Glutamatergic neuron (in vitro differentiated cells): ENCODE measurements at regions not wholly inside any gene's neighbourhood (a gene's known extent, or its start where the extent isn't known, plus 50 kb on each side); places are given as distances from the start of the nearest gene placed in this dataset.
A peak's percentile ranks its signal among the peaks of the same experiment; 100 is the strongest.

Experiments
- DNase-seq: peaks from one replicate; pipeline ENCODE4 v3.0.0; 2022
- H3K27ac Mint-ChIP-seq: one replicate; pipeline ENCODE4 v1.8.0; 2020; ENCODE audit warnings: mild to moderate bottlenecking, mixed read lengths, inconsistent platforms; ENCODE audit not compliant: unreplicated experiment
- H3K27me3 Mint-ChIP-seq: one replicate; pipeline ENCODE4 v1.8.0; 2020; ENCODE audit warnings: mild to moderate bottlenecking, moderate library complexity, mixed read lengths, inconsistent platforms; ENCODE audit not compliant: unreplicated experiment
- H3K36me3 Mint-ChIP-seq: one replicate; pipeline ENCODE4 v1.8.0; 2020; ENCODE audit warnings: mild to moderate bottlenecking, mixed read lengths, inconsistent platforms; ENCODE audit not compliant: unreplicated experiment
- H3K4me1 Mint-ChIP-seq: one replicate; pipeline ENCODE4 v1.8.0; 2020; ENCODE audit warnings: mild to moderate bottlenecking, low read depth, mixed read lengths, inconsistent platforms; ENCODE audit not compliant: unreplicated experiment
- H3K4me3 Mint-ChIP-seq: one replicate; pipeline ENCODE4 v1.8.0; 2020; ENCODE audit warnings: mild to moderate bottlenecking, mixed read lengths, inconsistent platforms; ENCODE audit not compliant: unreplicated experiment
- H3K9me3 Mint-ChIP-seq: one replicate; pipeline ENCODE4 v1.8.0; 2020; ENCODE audit warnings: mild to moderate bottlenecking, moderate library complexity, mixed read lengths, inconsistent platforms; ENCODE audit not compliant: unreplicated experiment
- TF ChIP-seq, protein P1 (sequence below): fragments of 200-600 bp; sonication (generic); IDR thresholded peaks from one replicate; pipeline ENCODE4 v1.5.0; 2021; ENCODE audit not compliant: partially characterized antibody, unreplicated experiment

DNA sequence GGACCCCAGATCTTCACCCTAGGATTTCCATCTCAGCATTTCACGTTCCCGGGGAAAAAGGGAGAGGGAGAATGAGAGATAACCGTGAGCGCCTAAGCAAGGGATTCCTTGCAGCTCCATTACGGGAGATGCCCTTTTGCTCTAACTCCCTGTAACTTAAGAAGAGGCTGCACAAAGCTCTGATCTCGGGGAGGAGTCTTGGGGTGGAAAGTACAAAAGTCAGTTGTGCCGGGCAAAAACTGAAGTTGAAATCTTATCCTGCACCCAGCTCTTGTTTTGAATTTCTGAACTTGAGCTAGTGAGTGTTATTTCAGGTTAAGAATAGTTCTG lies 256.4 kb upstream of the SOX21 start:
- Mint-ChIP-seq H3K36me3 (no peaks in the 10 kb centered on the region), H3K27ac (no peak overlapping the region), H3K4me3 (peak overlapping the region; percentile 78), H3K4me1 (peaks cover 1% of the 10 kb centered on the region), H3K27me3 (peaks cover 7% of the 10 kb centered on the region), H3K9me3 (peaks cover 3% of the 10 kb centered on the region)
- TF ChIP-seq, protein P1, sequence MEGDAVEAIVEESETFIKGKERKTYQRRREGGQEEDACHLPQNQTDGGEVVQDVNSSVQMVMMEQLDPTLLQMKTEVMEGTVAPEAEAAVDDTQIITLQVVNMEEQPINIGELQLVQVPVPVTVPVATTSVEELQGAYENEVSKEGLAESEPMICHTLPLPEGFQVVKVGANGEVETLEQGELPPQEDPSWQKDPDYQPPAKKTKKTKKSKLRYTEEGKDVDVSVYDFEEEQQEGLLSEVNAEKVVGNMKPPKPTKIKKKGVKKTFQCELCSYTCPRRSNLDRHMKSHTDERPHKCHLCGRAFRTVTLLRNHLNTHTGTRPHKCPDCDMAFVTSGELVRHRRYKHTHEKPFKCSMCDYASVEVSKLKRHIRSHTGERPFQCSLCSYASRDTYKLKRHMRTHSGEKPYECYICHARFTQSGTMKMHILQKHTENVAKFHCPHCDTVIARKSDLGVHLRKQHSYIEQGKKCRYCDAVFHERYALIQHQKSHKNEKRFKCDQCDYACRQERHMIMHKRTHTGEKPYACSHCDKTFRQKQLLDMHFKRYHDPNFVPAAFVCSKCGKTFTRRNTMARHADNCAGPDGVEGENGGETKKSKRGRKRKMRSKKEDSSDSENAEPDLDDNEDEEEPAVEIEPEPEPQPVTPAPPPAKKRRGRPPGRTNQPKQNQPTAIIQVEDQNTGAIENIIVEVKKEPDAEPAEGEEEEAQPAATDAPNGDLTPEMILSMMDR = no peak
- DNase-seq = no peak

DNA sequence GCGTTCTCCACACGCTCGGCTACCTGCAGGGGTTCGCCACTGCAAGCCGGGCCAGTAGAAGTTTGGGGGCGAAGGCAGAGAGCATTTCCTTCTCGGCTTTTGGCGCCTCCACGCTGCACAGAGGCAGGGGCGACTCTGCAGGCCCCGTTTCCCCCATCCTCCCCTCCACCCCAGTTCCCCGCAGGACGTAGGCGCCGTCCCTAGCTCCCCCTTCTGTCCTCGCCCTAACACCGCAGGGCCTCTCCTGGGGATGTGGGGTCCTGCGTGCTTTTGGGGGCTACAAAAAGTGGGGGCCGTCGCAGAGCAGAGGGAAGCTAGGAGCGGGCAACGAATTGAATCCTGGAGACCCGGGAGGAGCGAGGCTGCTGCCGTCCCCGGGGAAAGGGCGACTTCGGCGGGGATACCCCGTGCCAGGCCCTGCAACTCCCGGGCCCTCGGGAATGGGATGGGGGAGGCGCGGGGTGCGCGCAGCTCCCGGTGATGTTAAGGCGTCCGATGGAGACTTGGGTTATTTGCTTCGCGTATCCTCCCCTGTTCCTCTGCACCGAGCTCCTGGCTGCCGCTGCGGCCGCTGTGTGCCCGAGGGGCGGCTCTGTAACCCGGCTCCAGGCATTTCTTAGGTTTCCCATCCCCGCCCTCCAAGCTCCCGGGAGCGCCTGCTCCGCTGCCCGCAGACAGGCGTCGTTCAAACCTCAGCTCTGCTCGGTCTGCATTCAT lies 255.9 kb upstream of the SOX21 start:
- H3K4me1 Mint-ChIP-seq = peaks cover 1% of the 10 kb centered on the region
- H3K9me3 Mint-ChIP-seq = peaks cover 3% of the 10 kb centered on the region
- H3K27ac Mint-ChIP-seq = no peak overlapping the region
- TF ChIP-seq, protein P1 = no peak
- H3K4me3 Mint-ChIP-seq = peak overlapping the region; percentile 78
- no peaks in the 10 kb centered on the region for H3K36me3 Mint-ChIP-seq
- H3K27me3 Mint-ChIP-seq = peaks cover 7% of the 10 kb centered on the region
- DNase-seq = peak; percentile 68

DNA sequence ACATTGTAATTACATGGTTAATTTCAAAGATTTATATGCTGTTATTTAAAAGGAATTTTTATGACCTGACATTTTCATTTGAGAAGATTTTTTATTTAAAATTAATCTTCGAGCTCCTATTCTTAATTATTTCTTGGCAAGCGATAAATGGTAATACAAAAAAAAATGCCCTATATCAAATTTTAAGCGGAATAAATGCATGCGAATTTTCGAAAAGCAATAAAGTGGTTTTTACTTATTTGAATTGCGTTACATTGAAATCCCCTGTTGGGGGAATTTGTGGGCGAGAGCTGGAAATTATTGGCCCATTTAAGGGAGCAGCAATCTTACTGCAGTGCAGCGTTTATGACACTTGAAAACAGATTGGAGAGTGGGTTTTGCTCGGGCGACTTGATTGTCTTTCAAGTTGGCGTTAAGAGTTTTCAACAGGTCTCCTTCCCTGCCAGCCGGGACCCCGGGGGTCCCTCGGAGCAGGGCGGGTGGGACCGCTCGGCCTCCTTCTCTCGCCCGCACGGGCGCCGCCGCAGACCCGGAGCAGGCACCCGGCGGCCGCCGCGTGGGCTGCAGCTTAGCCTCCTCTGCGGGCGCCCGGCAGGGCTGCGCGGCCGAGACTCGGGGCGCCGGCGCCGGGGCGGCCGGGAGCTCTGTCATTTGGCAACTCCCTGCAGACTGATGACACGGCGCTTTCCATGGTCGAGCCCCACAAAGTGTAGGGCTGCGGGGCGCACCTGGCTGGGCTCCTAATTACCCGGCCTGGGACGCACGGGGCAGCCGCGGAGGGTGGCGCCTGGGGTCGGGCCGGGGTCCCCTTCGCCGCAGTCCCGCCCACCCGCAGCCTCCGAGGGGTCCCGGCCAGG lies 255.1 kb upstream of the SOX21 start:
- peak; percentile 52 for DNase-seq
- H3K9me3 Mint-ChIP-seq = peaks cover 3% of the 10 kb centered on the region
- H3K36me3 Mint-ChIP-seq = no peaks in the 10 kb centered on the region
- no peak overlapping the region for H3K27ac Mint-ChIP-seq
- H3K27me3 Mint-ChIP-seq = peaks cover 7% of the 10 kb centered on the region
- peaks cover 1% of the 10 kb centered on the region for H3K4me1 Mint-ChIP-seq
- TF ChIP-seq, protein P1 = no peak
- H3K4me3 Mint-ChIP-seq = peak overlapping the region; percentile 80

DNA sequence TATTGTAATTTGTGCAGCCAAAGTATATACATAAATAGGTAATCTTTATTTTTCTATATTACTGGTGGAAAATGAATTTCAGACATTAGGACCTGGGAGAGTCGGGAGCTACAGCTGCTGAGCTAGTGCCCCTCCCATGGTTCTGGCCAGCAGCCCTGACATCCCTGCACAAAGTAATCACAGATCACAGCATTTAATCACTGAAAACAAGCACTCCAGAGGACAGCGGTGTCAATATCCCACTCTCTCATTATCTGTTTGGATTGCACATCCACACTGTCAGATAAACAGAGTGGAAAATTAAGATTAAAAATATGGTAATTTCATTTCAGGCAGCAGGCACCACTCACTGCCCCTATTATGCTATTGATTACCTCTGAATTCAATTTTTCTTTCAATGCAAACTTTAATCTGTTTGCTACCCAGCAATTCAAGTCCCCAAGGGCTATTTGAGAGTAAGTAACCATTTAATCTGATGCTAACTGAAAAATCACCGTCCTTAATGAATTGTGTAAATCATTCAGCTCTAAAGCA lies 254.1 kb upstream of the SOX21 start:
- TF ChIP-seq, protein P1 = no peak

More for the DNA sequence above, 254.1 kb upstream of the SOX21 start:
- Mint-ChIP-seq H3K4me1 (peaks cover 1% of the 10 kb centered on the region), H3K27me3 (peaks cover 7% of the 10 kb centered on the region), H3K36me3 (no peaks in the 10 kb centered on the region), H3K9me3 (peaks cover 3% of the 10 kb centered on the region), H3K27ac (no peak overlapping the region), H3K4me3 (peak overlapping the region; percentile 76)
- no peak for DNase-seq
